Small intestine (tissue), 7 donors: ENCODE measurements at regions not wholly inside any gene's neighbourhood (a gene's known extent, or its start where the extent isn't known, plus 50 kb on each side); places are given as distances from the start of the nearest gene placed in this dataset.

Source experiments
- DNase-seq, 2 donors: peaks; one replicate each; pipeline versions ENCODE4 v3.0.0 to v3.0.0-alpha.2; 2013
- FAIRE-seq: peaks from 2 replicates; lab custom pipeline; 2012; peaks lifted over from hg19 to GRCh38; lab: Jason Lieb, UNC
- H3K27ac ChIP-seq, 3 donors: one replicate each; pipeline ENCODE4 v1.5.1; 2013; ENCODE audit warnings: low read length in 2 of 3, mild to moderate bottlenecking in 2 of 3, control low read depth in 1 of 3, inconsistent platforms in 1 of 3, low read depth in 1 of 3, moderate library complexity in 1 of 3
- H3K27me3 ChIP-seq, 3 donors: one replicate each; pipeline ENCODE4 v1.6.1; 2013; ENCODE audit warnings: low read length in 3 of 3, inconsistent platforms in 1 of 3; ENCODE audit not compliant: control insufficient read depth in 3 of 3, insufficient read depth in 3 of 3
- H3K36me3 ChIP-seq, 3 donors: one replicate each; pipeline ENCODE4 v1.6.1; 2013; ENCODE audit warnings: low read length in 3 of 3, inconsistent platforms in 1 of 3, low read depth in 1 of 3, mild to moderate bottlenecking in 1 of 3, moderate library complexity in 1 of 3; ENCODE audit not compliant: control insufficient read depth in 3 of 3, insufficient read depth in 2 of 3
- H3K4me1 ChIP-seq, 3 donors: one replicate each; pipeline ENCODE4 v1.6.1; 2013; ENCODE audit warnings: low read length in 2 of 3, inconsistent platforms in 1 of 3, low read depth in 1 of 3, mild to moderate bottlenecking in 1 of 3, moderate library complexity in 1 of 3; ENCODE audit not compliant: control insufficient read depth in 3 of 3, insufficient read depth in 2 of 3
- H3K4me3 ChIP-seq, 3 donors: one replicate each; pipeline ENCODE4 v1.5.1; 2013; ENCODE audit warnings: low read length in 3 of 3, control low read depth in 1 of 3, inconsistent platforms in 1 of 3, low read depth in 1 of 3, mild to moderate bottlenecking in 1 of 3, moderate library complexity in 1 of 3
- H3K9me3 ChIP-seq, 2 donors: one replicate each; pipeline ENCODE4 v1.6.1; 2013; ENCODE audit warnings: low read depth in 1 of 2, low read length in 1 of 2; ENCODE audit not compliant: control insufficient read depth in 2 of 2, insufficient read depth in 1 of 2
- WGBS, 3 donors: extraction: QIAGEN DNeasy Blood & Tissue Kit; methylation state at CpG; one replicate each; pipeline ENCODE4 v1.1.7; 2013; 5-methylcytosine and 5-hydroxymethylcytosine counted together
- donor health status: healthy with polysubstance abuse.
- donor health status: control.
- donor health status: control.
- donor health status: Bipolar disorder and iron deficiency.
- donor health status: healthy.

- no peak for FAIRE-seq
- no peak for DNase-seq
- no peaks in the 10 kb centered on the region for H3K36me3 ChIP-seq
- 52 to 88% (median 71%) methylated on average over 3 of the region's 3 CpGs for WGBS, 3 donors
- no peaks in the 10 kb centered on the region for H3K4me1 ChIP-seq
- no peaks in the 10 kb centered on the region for H3K9me3 ChIP-seq
- H3K27me3 ChIP-seq, result no peaks in the 10 kb centered on the region
- H3K4me3 ChIP-seq, result no peak overlapping the region
- no peak overlapping the region for H3K27ac ChIP-seq
These were observed 471.0 kb upstream of the CDH5 start for GRCh38 chr16:65895486-65895885.

GRCh38 chr16:65890203-65890602 lies 476.3 kb upstream of the CDH5 start:
- no peaks in the 10 kb centered on the region for H3K27me3 ChIP-seq
- no peaks in the 10 kb centered on the region for H3K4me1 ChIP-seq
- no peaks in the 10 kb centered on the region for H3K9me3 ChIP-seq
- 81 to 87% (median 81%) methylated on average over 4 of the region's 4 CpGs for WGBS, 3 donors
- no peak overlapping the region for H3K27ac ChIP-seq
- no peaks in the 10 kb centered on the region for H3K36me3 ChIP-seq
- no peak for DNase-seq
- no peak for FAIRE-seq
- H3K4me3 ChIP-seq, result no peak overlapping the region

GRCh38 chr16:65889533-65889966 lies 476.9 kb upstream of the CDH5 start:
- no peak for FAIRE-seq
- Histone ChIP-seq H3K36me3 (no peaks in the 10 kb centered on the region), H3K27ac (no peak overlapping the region), H3K4me3 (no peak overlapping the region), H3K9me3 (no peaks in the 10 kb centered on the region), H3K4me1 (no peaks in the 10 kb centered on the region), H3K27me3 (no peaks in the 10 kb centered on the region)
- DNase-seq, result no peak
- WGBS, 3 donors, result 46 to 65% (median 49%) methylated on average over 4 of the region's 4 CpGs

- no peak overlapping the region for H3K27ac ChIP-seq
- DNase-seq (no peak), FAIRE-seq (no peak)
- H3K9me3 ChIP-seq, result no peaks in the 10 kb centered on the region
- no peaks in the 10 kb centered on the region for H3K4me1 ChIP-seq
- WGBS, 3 donors, result 62 to 79% (median 68%) methylated on average over 8 of the region's 8 CpGs
- no peaks in the 10 kb centered on the region for H3K27me3 ChIP-seq
- H3K36me3 ChIP-seq, result no peaks in the 10 kb centered on the region
- no peak overlapping the region for H3K4me3 ChIP-seq
These were observed 478.3 kb upstream of the CDH5 start for GRCh38 chr16:65888201-65888600.

DNA sequence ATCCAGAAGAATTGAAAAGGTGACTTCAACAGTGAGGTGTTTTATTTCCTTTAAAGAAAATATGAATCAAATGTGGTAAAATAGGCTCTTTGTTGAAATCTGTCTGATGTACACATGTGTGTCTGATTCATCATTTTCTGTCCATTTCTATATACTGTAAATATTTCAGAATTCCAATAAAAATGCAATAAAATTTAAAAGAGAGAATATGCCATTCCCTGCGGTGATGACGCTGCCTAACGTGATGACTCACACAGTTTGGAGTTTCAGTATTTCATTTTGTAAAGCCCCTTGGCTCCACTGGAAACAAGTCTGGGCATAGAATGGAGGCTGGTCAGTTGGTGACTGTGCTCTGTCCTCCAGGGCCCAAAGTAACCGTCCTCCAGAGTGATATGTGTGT lies 482.5 kb upstream of the CDH5 start:
- DNase-seq (no peak), FAIRE-seq (no peak)
- no peak overlapping the region for H3K4me3 ChIP-seq
- H3K27me3 ChIP-seq, result no peaks in the 10 kb centered on the region
- no peaks in the 10 kb centered on the region for H3K4me1 ChIP-seq
- no peaks in the 10 kb centered on the region for H3K9me3 ChIP-seq
- no peak overlapping the region for H3K27ac ChIP-seq
- WGBS, 3 donors, result 78 to 86% (median 80%) methylated on average over 4 of the region's 4 CpGs
- no peaks in the 10 kb centered on the region for H3K36me3 ChIP-seq

DNA sequence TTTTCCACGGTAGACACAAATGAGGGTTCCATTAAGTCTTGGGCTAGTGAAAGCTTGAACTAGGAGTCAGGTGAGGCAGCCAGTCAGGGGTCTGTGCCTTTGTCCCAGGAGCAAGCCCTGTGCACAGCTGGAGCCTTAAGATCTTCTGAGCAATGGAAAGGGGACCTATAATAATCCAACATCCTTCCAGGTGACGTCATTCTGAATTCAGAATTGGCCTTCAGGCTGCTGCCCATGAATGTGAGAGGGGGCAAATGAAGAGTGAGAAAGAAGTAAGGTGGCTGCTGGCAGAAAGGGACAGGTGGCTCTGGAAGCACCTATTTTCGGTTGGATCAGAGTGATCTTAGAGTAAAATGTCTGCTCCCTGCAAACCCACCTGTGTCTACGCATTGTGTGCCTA lies 488.1 kb upstream of the CDH5 start:
- FAIRE-seq, result no peak
- no peaks in the 10 kb centered on the region for H3K36me3 ChIP-seq
- H3K27ac ChIP-seq, result no peak overlapping the region
- DNase-seq, result no peak
- 75 to 86% (median 83%) methylated on average over 4 of the region's 4 CpGs for WGBS, 3 donors
- H3K9me3 ChIP-seq, result no peaks in the 10 kb centered on the region
- H3K4me1 ChIP-seq, result no peaks in the 10 kb centered on the region
- no peaks in the 10 kb centered on the region for H3K27me3 ChIP-seq
- H3K4me3 ChIP-seq, result no peak overlapping the region

DNA sequence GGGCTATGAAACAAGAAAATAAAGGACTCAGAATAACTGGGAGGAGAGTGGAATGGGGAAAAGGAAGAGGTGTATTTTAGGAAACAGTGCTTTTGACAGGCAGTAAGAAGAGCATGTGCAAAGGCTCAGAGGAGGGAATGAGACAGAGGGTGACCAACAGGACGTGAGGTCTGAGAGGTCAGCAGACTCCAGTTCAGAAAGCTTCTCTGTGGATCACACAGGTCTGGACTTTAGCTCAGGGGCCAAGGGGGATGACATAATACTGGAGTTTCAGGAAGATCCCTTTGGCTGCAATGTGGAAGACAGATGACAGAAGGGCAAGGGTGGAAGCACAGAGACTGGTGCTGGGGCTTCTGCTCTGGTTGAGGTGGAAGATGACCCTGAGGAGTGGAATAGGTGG lies 489.9 kb upstream of the CDH5 start:
- H3K36me3 ChIP-seq, result no peaks in the 10 kb centered on the region
- no peaks in the 10 kb centered on the region for H3K9me3 ChIP-seq
- WGBS, 3 donors, result 12 to 33% (median 24%) methylated on average over 1 of the region's 1 CpG
- no peaks in the 10 kb centered on the region for H3K27me3 ChIP-seq
- no peak overlapping the region for H3K4me3 ChIP-seq
- no peak overlapping the region for H3K27ac ChIP-seq
- no peaks in the 10 kb centered on the region for H3K4me1 ChIP-seq
- no peak for DNase-seq
- FAIRE-seq, result no peak

DNA sequence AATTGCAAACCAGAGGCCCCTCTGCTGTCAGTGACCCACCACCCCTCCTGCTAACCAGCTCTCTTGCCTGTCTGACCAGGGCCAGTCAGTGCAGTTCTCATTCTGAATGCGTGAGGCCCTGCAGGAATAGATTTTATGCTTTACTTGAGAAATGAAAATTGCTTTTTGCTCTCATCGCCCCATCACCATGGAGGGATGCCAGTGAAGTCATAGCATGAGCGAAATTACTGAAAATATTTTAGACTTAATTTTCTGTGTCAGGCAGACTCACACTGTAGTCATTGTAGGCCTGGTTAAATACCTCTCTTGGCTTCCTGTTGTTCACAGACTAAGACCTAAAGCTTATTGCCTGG lies 490.5 kb upstream of the CDH5 start:
- no peaks in the 10 kb centered on the region for H3K9me3 ChIP-seq
- no peak overlapping the region for H3K4me3 ChIP-seq
- no peaks in the 10 kb centered on the region for H3K4me1 ChIP-seq
- 82 to 89% (median 86%) methylated on average over 3 of the region's 3 CpGs for WGBS, 3 donors
- DNase-seq (no peak), FAIRE-seq (no peak)
- no peaks in the 10 kb centered on the region for H3K36me3 ChIP-seq
- no peaks in the 10 kb centered on the region for H3K27me3 ChIP-seq
- no peak overlapping the region for H3K27ac ChIP-seq

DNA sequence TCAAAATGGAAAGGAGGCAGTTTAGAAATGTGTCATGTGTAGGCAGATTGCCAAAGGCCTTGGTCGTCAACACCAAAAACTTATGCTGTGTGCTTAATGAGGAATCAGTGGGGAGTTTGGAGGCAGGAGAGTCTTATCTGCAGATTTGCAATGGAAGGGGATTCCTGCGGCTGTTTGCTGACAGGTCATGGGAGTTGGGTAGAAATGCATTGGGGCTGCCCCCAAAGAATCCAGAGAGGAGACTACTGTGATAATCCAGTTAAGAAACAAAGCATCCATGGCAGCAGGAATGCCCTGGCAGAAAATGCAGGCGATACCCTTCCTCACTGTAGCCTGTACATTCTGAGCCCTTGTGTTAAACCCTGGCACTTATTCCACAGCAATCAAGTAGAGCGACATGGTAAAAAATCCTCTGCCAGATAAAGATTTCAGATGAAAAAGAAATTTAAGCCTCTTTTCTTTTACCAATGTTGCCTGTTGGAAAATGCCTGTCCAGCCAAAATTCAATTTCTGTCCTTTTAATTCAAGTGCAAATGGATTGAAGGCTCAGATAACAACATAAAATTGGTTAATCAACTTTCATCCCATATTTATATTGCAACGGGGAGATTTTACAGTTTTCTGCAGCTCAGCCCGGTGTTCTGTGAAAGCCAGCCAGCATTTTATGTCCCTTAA lies 491.0 kb upstream of the CDH5 start:
- no peak for FAIRE-seq
- H3K36me3 ChIP-seq, result no peaks in the 10 kb centered on the region

More for the DNA sequence above, 491.0 kb upstream of the CDH5 start:
- no peak for DNase-seq
- Histone ChIP-seq H3K27me3 (no peaks in the 10 kb centered on the region), H3K4me1 (no peaks in the 10 kb centered on the region), H3K4me3 (no peak overlapping the region), H3K27ac (no peak overlapping the region), H3K9me3 (no peaks in the 10 kb centered on the region)
- 63 to 71% (median 63%) methylated on average over 6 of the region's 6 CpGs for WGBS, 3 donors
